Activated CD8-positive, alpha-beta memory T cell treated with anti-CD3 and anti-CD28 coated beads, Interleukin-2, amount 10 ng/mL, durations not matched to agents 7 days and 5 days (primary cell): ENCODE measurements at regions not wholly inside any gene's neighbourhood (a gene's known extent, or its start where the extent isn't known, plus 50 kb on each side); places are given as distances from the start of the nearest gene placed in this dataset.

Experiments
- ATAC-seq: fragments of 150-1000 bp; cut with Tn5 transposase; one replicate; pipeline ENCODE4 v1.10.0; 2021; ENCODE audit warnings: moderate library complexity
- CTCF ChIA-PET: fragments of 350-600 bp; sonication (Branson Sonifier 250); formaldehyde crosslinking; loops from one replicate; lab custom pipeline; 2021; ENCODE audit warnings: antibody characterized with exemption; lab: Charles Lee
- DNase-seq: peaks from one replicate; pipeline ENCODE4 v3.0.0-alpha.2; 2020
- H3K27ac Mint-ChIP-seq: one replicate; pipeline ENCODE4 v1.8.0; 2021; ENCODE audit warnings: mild to moderate bottlenecking, mixed read lengths
- H3K27me3 Mint-ChIP-seq: one replicate; pipeline ENCODE4 v1.8.0; 2021; ENCODE audit warnings: mixed read lengths
- H3K36me3 Mint-ChIP-seq: one replicate; pipeline ENCODE4 v1.8.0; 2021; ENCODE audit warnings: mild to moderate bottlenecking, mixed read lengths
- H3K4me1 Mint-ChIP-seq: one replicate; pipeline ENCODE4 v1.8.0; 2021; ENCODE audit warnings: mixed read lengths
- H3K4me3 Mint-ChIP-seq: one replicate; pipeline ENCODE4 v1.8.0; 2021; ENCODE audit warnings: mild to moderate bottlenecking, moderate library complexity, mixed read lengths
- H3K9me3 Mint-ChIP-seq: one replicate; pipeline ENCODE4 v1.8.0; 2022; ENCODE audit warnings: low read depth, mixed read lengths

GRCh38 chr9:1216532-1216931, 166.4 kb downstream of the DMRT2 start:
- Mint-ChIP-seq H3K27me3 (no peaks in the 10 kb centered on the region), H3K9me3 (no peaks in the 10 kb centered on the region), H3K36me3 (no peaks in the 10 kb centered on the region), H3K27ac (no peak overlapping the region), H3K4me1 (no peaks in the 10 kb centered on the region), H3K4me3 (no peak overlapping the region)
- DNase-seq (no peak), ATAC-seq (no peak)
- CTCF ChIA-PET = no interaction called here

- ATAC-seq (no peak), DNase-seq (no peak)
- no peak overlapping the region for H3K4me3 Mint-ChIP-seq
- no peaks in the 10 kb centered on the region for H3K36me3 Mint-ChIP-seq
- H3K4me1 Mint-ChIP-seq = no peaks in the 10 kb centered on the region
- CTCF ChIA-PET = no interaction called here
- no peaks in the 10 kb centered on the region for H3K9me3 Mint-ChIP-seq
- H3K27me3 Mint-ChIP-seq = no peaks in the 10 kb centered on the region
- H3K27ac Mint-ChIP-seq = no peak overlapping the region
Measured at GRCh38 chr9:1217076-1217475, 166.9 kb downstream of the DMRT2 start.

- CTCF ChIA-PET = no interaction called here
- H3K36me3 Mint-ChIP-seq = no peaks in the 10 kb centered on the region
- DNase-seq (no peak), ATAC-seq (no peak)
- H3K27ac Mint-ChIP-seq = no peak overlapping the region
- no peak overlapping the region for H3K4me3 Mint-ChIP-seq
- no peaks in the 10 kb centered on the region for H3K9me3 Mint-ChIP-seq
- no peaks in the 10 kb centered on the region for H3K4me1 Mint-ChIP-seq
- H3K27me3 Mint-ChIP-seq = no peaks in the 10 kb centered on the region
Measured at GRCh38 chr9:1219284-1219683, 169.1 kb downstream of the DMRT2 start.

- no peak overlapping the region for H3K4me3 Mint-ChIP-seq
- H3K36me3 Mint-ChIP-seq = no peaks in the 10 kb centered on the region
- ATAC-seq (no peak), DNase-seq (no peak)
- H3K9me3 Mint-ChIP-seq = no peaks in the 10 kb centered on the region
- CTCF ChIA-PET = no interaction called here
- H3K27me3 Mint-ChIP-seq = no peaks in the 10 kb centered on the region
- no peaks in the 10 kb centered on the region for H3K4me1 Mint-ChIP-seq
- H3K27ac Mint-ChIP-seq = no peak overlapping the region
Measured at GRCh38 chr9:1221298-1221697, 171.1 kb downstream of the DMRT2 start.

- Mint-ChIP-seq H3K27me3 (no peaks in the 10 kb centered on the region), H3K36me3 (no peaks in the 10 kb centered on the region), H3K4me3 (no peak overlapping the region), H3K27ac (no peak overlapping the region), H3K9me3 (no peaks in the 10 kb centered on the region), H3K4me1 (no peaks in the 10 kb centered on the region)
- DNase-seq = no peak
- CTCF ChIA-PET = no interaction called here
- ATAC-seq = no peak
Measured at GRCh38 chr9:1222511-1222910, 172.4 kb downstream of the DMRT2 start.

GRCh38 chr9:1231998-1232919, 182.1 kb downstream of the DMRT2 start:
- Mint-ChIP-seq H3K36me3 (no peaks in the 10 kb centered on the region), H3K4me3 (no peak overlapping the region), H3K27ac (no peak overlapping the region), H3K27me3 (no peaks in the 10 kb centered on the region), H3K4me1 (no peaks in the 10 kb centered on the region), H3K9me3 (no peaks in the 10 kb centered on the region)
- ATAC-seq (no peak), DNase-seq (no peak)
- CTCF ChIA-PET = no interaction called here

- DNase-seq (no peak), ATAC-seq (no peak)
- H3K27ac Mint-ChIP-seq = no peak overlapping the region
- H3K4me1 Mint-ChIP-seq = no peaks in the 10 kb centered on the region
- no peak overlapping the region for H3K4me3 Mint-ChIP-seq
- no peaks in the 10 kb centered on the region for H3K36me3 Mint-ChIP-seq
- CTCF ChIA-PET = no interaction called here
- H3K27me3 Mint-ChIP-seq = no peaks in the 10 kb centered on the region
- no peaks in the 10 kb centered on the region for H3K9me3 Mint-ChIP-seq
Measured at GRCh38 chr9:1233568-1233967, 183.4 kb downstream of the DMRT2 start.

GRCh38 chr9:1235650-1236049, 185.5 kb downstream of the DMRT2 start:
- DNase-seq (no peak), ATAC-seq (no peak)
- CTCF ChIA-PET = no interaction called here
- Mint-ChIP-seq H3K9me3 (no peaks in the 10 kb centered on the region), H3K36me3 (no peaks in the 10 kb centered on the region), H3K4me3 (no peak overlapping the region), H3K27me3 (no peaks in the 10 kb centered on the region), H3K4me1 (no peaks in the 10 kb centered on the region), H3K27ac (no peak overlapping the region)

- Mint-ChIP-seq H3K36me3 (no peaks in the 10 kb centered on the region), H3K27me3 (no peaks in the 10 kb centered on the region), H3K9me3 (no peaks in the 10 kb centered on the region), H3K4me1 (no peaks in the 10 kb centered on the region), H3K27ac (no peak overlapping the region), H3K4me3 (no peak overlapping the region)
- no peak for ATAC-seq
- CTCF ChIA-PET = no interaction called here
- no peak for DNase-seq
Measured at GRCh38 chr9:1236061-1236460, 185.9 kb downstream of the DMRT2 start.

- Mint-ChIP-seq H3K36me3 (no peaks in the 10 kb centered on the region), H3K4me1 (no peaks in the 10 kb centered on the region), H3K9me3 (no peaks in the 10 kb centered on the region), H3K27ac (no peak overlapping the region), H3K4me3 (no peak overlapping the region), H3K27me3 (no peaks in the 10 kb centered on the region)
- CTCF ChIA-PET = no interaction called here
- no peak for ATAC-seq
- DNase-seq = no peak
Measured at GRCh38 chr9:1238407-1238806, 188.2 kb downstream of the DMRT2 start.

- ATAC-seq (no peak), DNase-seq (no peak)
- Mint-ChIP-seq H3K27me3 (no peaks in the 10 kb centered on the region), H3K36me3 (no peaks in the 10 kb centered on the region), H3K4me3 (no peak overlapping the region), H3K9me3 (no peaks in the 10 kb centered on the region), H3K27ac (no peak overlapping the region), H3K4me1 (no peaks in the 10 kb centered on the region)
- CTCF ChIA-PET = no interaction called here
Measured at GRCh38 chr9:1248743-1249142, 198.6 kb downstream of the DMRT2 start.

- Mint-ChIP-seq H3K36me3 (no peaks in the 10 kb centered on the region), H3K9me3 (no peaks in the 10 kb centered on the region), H3K27ac (no peak overlapping the region), H3K4me3 (no peak overlapping the region), H3K4me1 (no peaks in the 10 kb centered on the region), H3K27me3 (no peaks in the 10 kb centered on the region)
- DNase-seq = no peak
- ATAC-seq = no peak
- CTCF ChIA-PET = no interaction called here
Measured at GRCh38 chr9:1253064-1253979, 203.2 kb downstream of the DMRT2 start.

GRCh38 chr9:1254071-1254470, 203.9 kb downstream of the DMRT2 start:
- Mint-ChIP-seq H3K36me3 (no peaks in the 10 kb centered on the region), H3K4me1 (no peaks in the 10 kb centered on the region), H3K9me3 (no peaks in the 10 kb centered on the region), H3K27ac (no peak overlapping the region), H3K4me3 (no peak overlapping the region), H3K27me3 (no peaks in the 10 kb centered on the region)
- CTCF ChIA-PET = no interaction called here
- DNase-seq (no peak), ATAC-seq (no peak)

- H3K27ac Mint-ChIP-seq = no peak overlapping the region
- no peak overlapping the region for H3K4me3 Mint-ChIP-seq
- no peaks in the 10 kb centered on the region for H3K4me1 Mint-ChIP-seq
- no peak for DNase-seq
- no peak for ATAC-seq
- no peaks in the 10 kb centered on the region for H3K36me3 Mint-ChIP-seq
- H3K27me3 Mint-ChIP-seq = no peaks in the 10 kb centered on the region
- CTCF ChIA-PET = no interaction called here
- no peaks in the 10 kb centered on the region for H3K9me3 Mint-ChIP-seq
Measured at GRCh38 chr9:1256178-1256577, 206.0 kb downstream of the DMRT2 start.
